GM21786 (cell line): ENCODE measurements at regions not wholly inside any gene's neighbourhood (a gene's known extent, or its start where the extent isn't known, plus 50 kb on each side); places are given as distances from the start of the nearest gene placed in this dataset.

Experiments used
- ATAC-seq: cut with Tn5 transposase; IDR thresholded peaks from one replicate; pipeline ENCODE4 v1.9.1; 2021; ENCODE audit not compliant: unreplicated experiment

DNA sequence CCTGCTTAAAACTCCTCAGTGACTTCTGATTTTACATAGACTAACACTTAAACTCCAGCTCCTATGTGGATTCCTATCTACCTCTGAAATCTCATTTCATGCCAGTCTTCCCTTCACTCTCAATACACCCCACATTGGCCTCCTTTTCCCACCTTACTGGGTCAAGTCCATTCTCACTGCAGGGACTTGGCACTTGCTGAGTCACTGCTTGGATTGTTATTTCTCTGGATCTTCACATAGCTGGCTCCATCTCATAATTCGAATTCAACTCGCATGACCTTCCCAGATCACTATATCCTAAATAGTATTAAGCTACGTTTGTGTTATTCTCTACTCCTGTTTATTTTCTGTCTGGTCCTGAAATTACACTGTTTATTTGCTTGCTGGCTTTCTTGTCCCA, 59.6 kb upstream of the FRMD4B start:
- no peak for ATAC-seq

GRCh38 chr3:69445024-69445423, 59.1 kb upstream of the FRMD4B start:
- ATAC-seq = no peak

DNA sequence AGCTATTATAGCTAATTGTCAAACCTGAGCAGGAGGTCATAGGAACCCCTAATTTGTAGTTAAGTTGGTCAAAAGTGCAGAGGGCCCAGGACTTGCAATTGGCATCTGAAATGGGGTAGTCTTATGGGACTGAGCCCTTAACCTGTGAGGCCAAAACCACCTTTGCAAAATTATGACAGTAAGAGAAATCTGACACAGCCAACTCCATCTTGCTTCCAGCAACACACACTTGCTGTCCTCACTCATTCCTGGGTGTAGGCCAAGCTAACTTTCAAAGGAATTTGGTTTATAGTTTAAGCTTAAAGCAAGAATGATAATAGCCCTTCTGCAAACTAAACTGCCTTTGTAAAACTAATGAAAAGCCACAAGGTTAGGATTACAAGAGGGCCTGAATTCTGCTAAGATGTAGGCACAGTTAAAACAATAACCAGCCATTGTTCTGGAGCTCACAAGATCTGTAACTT, 57.6 kb upstream of the FRMD4B start:
- no peak for ATAC-seq

- no peak for ATAC-seq
Measured at GRCh38 chr3:69442771-69443311, 57.0 kb upstream of the FRMD4B start.

DNA sequence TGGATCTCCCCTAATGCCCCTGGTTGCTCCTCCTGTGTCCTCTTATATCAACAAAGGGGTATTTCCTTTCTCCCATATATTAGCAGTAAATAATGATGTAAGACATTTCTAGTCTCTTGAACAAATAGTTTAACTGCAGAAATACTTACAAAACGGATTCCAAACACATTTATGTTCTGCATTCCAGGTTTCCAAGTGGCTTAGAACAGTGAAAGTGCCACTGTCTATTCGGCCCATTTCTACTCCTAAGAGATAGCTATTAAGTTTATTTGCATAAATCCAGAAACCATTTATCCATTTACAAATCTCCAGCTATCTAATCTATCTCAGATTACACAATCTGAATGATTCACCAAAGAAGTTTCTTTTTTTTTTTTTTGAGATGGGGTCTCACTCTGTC, 55.8 kb upstream of the FRMD4B start:
- ATAC-seq = no peak

DNA sequence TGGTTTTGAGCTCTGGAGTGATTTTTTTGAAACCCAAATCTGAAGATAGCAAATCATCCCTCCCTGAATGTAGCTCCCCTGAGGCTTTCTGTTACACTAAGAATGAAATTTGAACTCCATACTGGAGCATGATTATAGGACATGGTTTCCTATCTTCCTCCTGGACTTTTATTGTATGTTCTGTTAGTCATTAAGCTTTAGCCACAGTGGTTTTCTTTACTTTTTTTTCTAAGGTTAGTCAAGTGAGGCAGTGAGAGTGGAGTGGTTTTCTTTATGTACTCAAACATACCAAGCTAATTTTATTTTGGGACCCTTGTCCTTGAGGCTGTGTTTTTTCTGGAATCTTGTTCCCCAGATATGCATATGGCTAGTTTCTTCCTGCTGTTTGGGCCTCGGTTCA, 55.2 kb upstream of the FRMD4B start:
- ATAC-seq = no peak

- no peak for ATAC-seq
Measured at GRCh38 chr3:69439643-69440270, 53.9 kb upstream of the FRMD4B start.

DNA sequence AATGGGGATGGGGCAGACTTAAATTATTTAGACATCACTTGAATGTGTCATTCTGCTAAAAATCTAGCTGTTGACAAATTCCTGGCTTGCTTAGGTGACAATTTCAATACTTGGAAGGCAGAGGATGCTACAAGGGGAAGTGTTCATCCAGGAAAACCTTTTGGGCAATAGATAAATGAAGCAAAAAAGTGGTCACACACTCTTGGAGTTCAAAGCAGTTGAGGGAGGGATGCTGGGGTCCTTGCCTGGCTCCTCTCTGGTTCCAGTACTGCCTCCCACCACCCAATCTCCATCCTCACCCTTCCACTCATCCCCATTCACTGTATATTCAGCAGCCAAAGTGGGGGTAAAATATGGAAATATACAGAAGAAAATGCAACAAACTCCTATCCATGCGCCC, 52.6 kb upstream of the FRMD4B start:
- ATAC-seq = no peak

DNA sequence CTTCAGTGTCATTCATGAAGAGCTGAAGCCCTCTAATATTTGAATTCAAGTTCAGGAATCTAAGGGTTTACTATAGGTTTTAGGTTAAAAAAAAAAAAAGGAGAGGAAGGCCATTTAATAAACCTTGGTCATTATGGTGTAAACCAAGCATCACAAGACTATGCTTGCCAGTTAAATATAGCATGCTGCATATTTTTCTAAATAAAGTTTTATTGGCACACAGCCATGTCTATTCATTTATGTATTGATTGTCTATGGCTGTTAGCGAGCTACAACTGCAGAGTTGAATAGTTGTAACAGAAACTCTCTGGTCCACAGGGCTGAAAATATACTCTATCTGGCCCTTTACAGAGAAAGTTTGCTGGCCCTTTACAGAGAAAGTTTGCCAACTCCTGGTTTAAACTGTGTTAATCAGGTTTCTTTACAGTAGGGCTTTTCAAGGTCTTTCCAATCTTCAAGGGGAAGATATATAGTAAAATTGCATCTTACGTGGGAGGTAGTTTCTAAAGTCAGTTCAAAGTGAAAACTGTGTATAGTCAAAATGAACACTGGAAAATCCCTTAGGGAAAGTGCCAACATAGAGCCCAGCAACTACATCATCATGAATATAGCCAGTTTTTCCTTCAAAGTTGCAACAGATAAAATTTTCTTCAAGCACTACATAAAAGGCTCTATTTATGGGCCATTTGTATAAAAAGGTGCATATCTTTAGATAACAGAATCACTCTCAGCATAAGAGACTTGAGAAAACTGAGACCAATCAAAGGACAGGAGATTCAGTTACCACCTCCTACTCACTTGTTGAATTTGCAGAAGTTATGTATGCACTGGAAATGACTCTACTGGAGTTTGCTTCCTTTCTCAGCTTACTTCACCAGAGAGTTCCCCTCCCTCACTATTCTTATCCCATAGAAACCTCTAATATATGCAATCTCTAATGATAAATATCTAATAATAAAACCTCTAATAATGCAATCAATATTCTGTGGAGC, 49.7 kb upstream of the FRMD4B start:
- ATAC-seq = peak; percentile 44
